ENCODE measurements at regions not wholly inside any gene's neighbourhood (a gene's known extent, or its start where the extent isn't known, plus 50 kb on each side); places are given as distances from the start of the nearest gene placed in this dataset.

DNA sequence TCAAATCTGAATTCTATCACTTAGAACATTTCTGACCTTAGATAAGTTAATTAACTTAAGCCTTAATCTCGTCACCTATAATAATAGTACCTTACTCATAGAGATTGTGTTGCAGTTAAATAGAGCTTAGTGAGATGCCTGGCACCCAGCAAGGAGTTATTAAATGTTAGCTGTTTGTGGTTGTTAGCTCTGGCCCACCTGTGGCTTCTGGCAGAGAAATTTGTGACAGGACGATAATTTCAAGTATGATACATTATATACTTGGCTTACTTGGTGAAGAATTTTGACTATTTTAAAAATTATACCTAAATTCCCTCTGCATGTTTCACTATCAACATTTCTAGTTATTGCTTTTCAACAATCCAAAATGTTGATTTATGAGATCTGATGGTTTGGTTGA lies 102.9 kb upstream of the CEP162 start:
- no peaks in the 10 kb centered on the region for H3K36me3 ChIP-seq (ENCODE audit: control insufficient read depth in 2 of 2, extremely low read depth in 1 of 2, insufficient read depth in 2 of 2, low read length in 2 of 2)
- FAIRE-seq (no peak), DNase-seq (ENCODE audit: low read depth, low spot score) (no peak)
- H3K9me3 ChIP-seq (ENCODE audit: control insufficient read depth, low read depth, low read length) = no peaks in the 10 kb centered on the region
- dilution Hi-C loops (cut with MboI; ENCODE audit: extremely low pct_ligation_motif_present, low sequenced_read_pairs) = no loop called here
- H3K27me3 ChIP-seq (ENCODE audit: control insufficient read depth, extremely low read depth, insufficient read depth, low read length) = no peaks in the 10 kb centered on the region
- no peaks in the 10 kb centered on the region for H4K20me1 ChIP-seq (ENCODE audit: control insufficient read depth, extremely low read depth, insufficient read depth, low read length)
- H3K9ac ChIP-seq (ENCODE audit: control insufficient read depth, extremely low read depth, insufficient read depth, low read length) = no peak overlapping the region
- no peak overlapping the region for H3K4me2 ChIP-seq (ENCODE audit: control insufficient read depth, extremely low read depth, insufficient read depth, low read depth, low read length)
- no peaks in the 10 kb centered on the region for H3K9me1 ChIP-seq (ENCODE audit: control insufficient read depth, extremely low read depth, insufficient read depth, low read length)
- TF ChIP-seq, protein P1, sequence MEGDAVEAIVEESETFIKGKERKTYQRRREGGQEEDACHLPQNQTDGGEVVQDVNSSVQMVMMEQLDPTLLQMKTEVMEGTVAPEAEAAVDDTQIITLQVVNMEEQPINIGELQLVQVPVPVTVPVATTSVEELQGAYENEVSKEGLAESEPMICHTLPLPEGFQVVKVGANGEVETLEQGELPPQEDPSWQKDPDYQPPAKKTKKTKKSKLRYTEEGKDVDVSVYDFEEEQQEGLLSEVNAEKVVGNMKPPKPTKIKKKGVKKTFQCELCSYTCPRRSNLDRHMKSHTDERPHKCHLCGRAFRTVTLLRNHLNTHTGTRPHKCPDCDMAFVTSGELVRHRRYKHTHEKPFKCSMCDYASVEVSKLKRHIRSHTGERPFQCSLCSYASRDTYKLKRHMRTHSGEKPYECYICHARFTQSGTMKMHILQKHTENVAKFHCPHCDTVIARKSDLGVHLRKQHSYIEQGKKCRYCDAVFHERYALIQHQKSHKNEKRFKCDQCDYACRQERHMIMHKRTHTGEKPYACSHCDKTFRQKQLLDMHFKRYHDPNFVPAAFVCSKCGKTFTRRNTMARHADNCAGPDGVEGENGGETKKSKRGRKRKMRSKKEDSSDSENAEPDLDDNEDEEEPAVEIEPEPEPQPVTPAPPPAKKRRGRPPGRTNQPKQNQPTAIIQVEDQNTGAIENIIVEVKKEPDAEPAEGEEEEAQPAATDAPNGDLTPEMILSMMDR (optimal IDR thresholded peaks at IDR 0.05 in 1 of 3, IDR thresholded peaks at IDR 0.05 in 1 of 3, conservative IDR thresholded peaks at IDR 0.05 in 1 of 3; ENCODE audit: extremely low read depth in 1 of 3, insufficient read depth in 2 of 3, low read length in 3 of 3) = no peak
- no peak for TF ChIP-seq EZH2 (IDR thresholded peaks at IDR 0.05; ENCODE audit: low read length)
- H3K27ac ChIP-seq (ENCODE audit: control insufficient read depth, insufficient read depth, low read length) = no peak overlapping the region
- H3K79me2 ChIP-seq (ENCODE audit: control insufficient read depth, insufficient read depth, low read length) = no peaks in the 10 kb centered on the region
- no peak overlapping the region for H2AFZ ChIP-seq (ENCODE audit: control insufficient read depth, low read length)
- H3K4me3 ChIP-seq (ENCODE audit: control insufficient read depth in 2 of 3, extremely low read depth in 1 of 3, insufficient read depth in 2 of 3, low read depth in 1 of 3, low read length in 3 of 3) = no peak overlapping the region
- no peaks in the 10 kb centered on the region for H3K4me1 ChIP-seq (ENCODE audit: control insufficient read depth, extremely low read depth, insufficient read depth, low read length)

DNA sequence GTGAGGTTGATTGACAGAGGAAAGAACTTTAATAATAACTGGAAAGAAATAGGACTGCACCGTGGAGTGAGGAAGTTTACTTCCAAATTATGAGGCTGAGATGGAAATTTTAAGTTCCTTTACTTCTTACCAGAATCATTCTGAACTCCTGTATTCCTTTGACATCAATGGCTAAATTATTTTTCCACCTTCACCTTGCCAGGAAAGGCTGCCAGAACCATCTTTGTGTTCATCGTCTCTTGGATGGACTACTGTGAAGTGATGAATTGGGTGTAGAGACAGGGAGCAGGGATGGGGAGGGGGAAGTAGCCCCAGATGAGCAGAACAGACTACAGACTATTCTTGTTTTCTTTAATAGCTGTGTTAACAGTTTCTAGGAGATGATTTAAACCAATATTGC lies 102.1 kb upstream of the CEP162 start:
- no peak for FAIRE-seq
- Histone ChIP-seq H3K27ac (ENCODE audit: control insufficient read depth, insufficient read depth, low read length) (no peak overlapping the region), H3K4me3 (ENCODE audit: control insufficient read depth in 2 of 3, extremely low read depth in 1 of 3, insufficient read depth in 2 of 3, low read depth in 1 of 3, low read length in 3 of 3) (no peak overlapping the region)

More for the DNA sequence above, 102.1 kb upstream of the CEP162 start:
- Histone ChIP-seq H3K27me3 (ENCODE audit: control insufficient read depth, extremely low read depth, insufficient read depth, low read length) (no peaks in the 10 kb centered on the region), H3K4me2 (ENCODE audit: control insufficient read depth, extremely low read depth, insufficient read depth, low read depth, low read length) (no peak overlapping the region), H3K79me2 (ENCODE audit: control insufficient read depth, insufficient read depth, low read length) (no peaks in the 10 kb centered on the region), H3K9me1 (ENCODE audit: control insufficient read depth, extremely low read depth, insufficient read depth, low read length) (no peaks in the 10 kb centered on the region), H3K4me1 (ENCODE audit: control insufficient read depth, extremely low read depth, insufficient read depth, low read length) (no peaks in the 10 kb centered on the region), H4K20me1 (ENCODE audit: control insufficient read depth, extremely low read depth, insufficient read depth, low read length) (no peaks in the 10 kb centered on the region), H3K36me3 (ENCODE audit: control insufficient read depth in 2 of 2, extremely low read depth in 1 of 2, insufficient read depth in 2 of 2, low read length in 2 of 2) (no peaks in the 10 kb centered on the region), H2AFZ (ENCODE audit: control insufficient read depth, low read length) (no peak overlapping the region), H3K9ac (ENCODE audit: control insufficient read depth, extremely low read depth, insufficient read depth, low read length) (no peak overlapping the region), H3K9me3 (ENCODE audit: control insufficient read depth, low read depth, low read length) (no peaks in the 10 kb centered on the region)
- dilution Hi-C loops (cut with MboI; ENCODE audit: extremely low pct_ligation_motif_present, low sequenced_read_pairs) = no loop called here
- DNase-seq (ENCODE audit: low read depth, low spot score) = no peak
- TF ChIP-seq, protein P1 (optimal IDR thresholded peaks at IDR 0.05 in 1 of 3, IDR thresholded peaks at IDR 0.05 in 1 of 3, conservative IDR thresholded peaks at IDR 0.05 in 1 of 3; ENCODE audit: extremely low read depth in 1 of 3, insufficient read depth in 2 of 3, low read length in 3 of 3) = no peak
- no peak for TF ChIP-seq EZH2 (IDR thresholded peaks at IDR 0.05; ENCODE audit: low read length)

All from keratinocyte (primary cell).